ENCODE measurements at regions not wholly inside any gene's neighbourhood (a gene's known extent, or its start where the extent isn't known, plus 50 kb on each side); places are given as distances from the start of the nearest gene placed in this dataset.

DNA sequence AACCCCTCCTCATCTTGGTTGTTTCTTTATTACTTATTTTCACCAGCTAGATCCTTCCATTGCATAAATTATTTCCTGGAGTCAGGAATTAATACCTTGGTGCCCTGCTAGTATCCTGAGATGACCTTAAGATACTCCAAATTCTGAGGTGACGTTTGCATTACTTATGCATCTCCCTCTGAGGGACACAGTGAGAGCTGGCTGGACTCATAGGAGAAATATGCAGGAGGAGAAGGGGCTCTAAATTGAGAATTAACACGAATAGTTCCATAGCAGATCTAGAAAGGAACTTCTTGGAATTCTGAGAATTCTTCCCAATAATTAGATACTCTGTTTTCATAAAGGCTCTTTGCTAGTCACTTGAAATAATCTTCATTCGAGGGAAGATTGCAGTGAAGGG lies 310.6 kb upstream of the ZEB2 start:
- H3K4me3 ChIP-seq (ENCODE audit: low read depth, low read length) = no peak overlapping the region
- no peak for DNase-seq (ENCODE audit: low read depth)
- TF ChIP-seq CTCF (IDR thresholded peaks at IDR 0.05; ENCODE audit: control insufficient read depth, extremely low read depth, insufficient read depth) = no peak

GRCh38 chr2:144827404-144827803 lies 307.5 kb upstream of the ZEB2 start:
- H3K4me3 ChIP-seq (ENCODE audit: low read depth, low read length) = no peak overlapping the region
- no peak for TF ChIP-seq CTCF (IDR thresholded peaks at IDR 0.05; ENCODE audit: control insufficient read depth, extremely low read depth, insufficient read depth)
- DNase-seq (ENCODE audit: low read depth) = no peak

DNA sequence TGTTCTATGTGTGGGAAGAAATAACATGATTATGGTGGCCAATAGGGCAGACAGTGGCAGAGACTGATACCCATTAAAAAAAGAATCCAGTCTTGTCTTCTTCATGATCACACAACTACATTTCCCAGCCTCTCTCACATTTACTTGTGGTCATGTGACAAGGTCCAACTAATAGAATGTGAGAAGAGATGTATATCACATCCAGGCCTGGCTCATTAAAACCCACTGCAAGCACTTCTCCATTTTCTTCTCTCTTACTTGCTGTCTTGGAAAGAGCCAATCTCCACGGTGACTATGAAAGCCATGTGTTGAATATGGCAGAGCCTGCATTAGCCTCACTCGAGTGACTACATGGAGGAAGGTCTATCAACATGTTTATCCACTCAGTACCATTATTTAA lies 306.2 kb upstream of the ZEB2 start:
- H3K4me3 ChIP-seq (ENCODE audit: low read depth, low read length) = no peak overlapping the region
- DNase-seq (ENCODE audit: low read depth) = no peak
- TF ChIP-seq CTCF (IDR thresholded peaks at IDR 0.05; ENCODE audit: control insufficient read depth, extremely low read depth, insufficient read depth) = no peak

DNA sequence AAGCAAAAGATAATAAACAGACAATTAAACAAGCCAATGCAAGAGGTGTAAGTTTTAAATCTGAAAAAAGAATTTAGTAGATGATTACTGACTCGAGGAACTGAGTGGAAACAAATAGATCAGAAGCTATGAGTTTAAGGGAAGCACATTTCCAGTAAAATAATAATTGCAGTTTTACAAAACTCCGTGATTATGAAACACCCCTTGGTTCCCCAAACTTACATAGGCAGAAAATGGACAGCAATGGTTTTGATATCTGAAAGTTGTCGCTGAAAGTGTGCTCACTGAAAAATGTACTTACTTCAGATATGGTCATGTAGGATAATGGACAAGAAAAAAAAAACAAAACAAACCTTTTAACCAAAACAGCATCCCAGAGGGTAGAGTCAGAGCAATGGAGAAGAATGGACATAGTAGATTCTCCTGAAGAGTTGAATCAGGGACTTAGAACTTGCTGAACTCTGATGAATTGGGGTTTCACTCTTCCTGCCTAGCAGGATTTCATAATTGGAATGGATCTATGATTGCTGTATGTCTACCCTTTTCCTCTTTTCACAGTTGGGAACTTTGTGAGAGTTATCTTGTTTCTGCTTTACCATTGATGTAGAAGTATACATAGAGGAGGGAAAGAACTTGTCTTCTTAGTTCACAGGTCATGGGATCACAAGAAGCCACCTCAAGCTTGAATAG lies 305.6 kb upstream of the ZEB2 start:
- no peak for TF ChIP-seq CTCF (IDR thresholded peaks at IDR 0.05; ENCODE audit: control insufficient read depth, extremely low read depth, insufficient read depth)
- no peak for DNase-seq (ENCODE audit: low read depth)

GRCh38 chr2:144824306-144825080 lies 304.6 kb upstream of the ZEB2 start:
- no peak for TF ChIP-seq CTCF (IDR thresholded peaks at IDR 0.05; ENCODE audit: control insufficient read depth, extremely low read depth, insufficient read depth)
- no peak overlapping the region for H3K4me3 ChIP-seq (ENCODE audit: low read depth, low read length)
- no peak for DNase-seq (ENCODE audit: low read depth)

More for the DNA sequence above, 305.6 kb upstream of the ZEB2 start:
- H3K4me3 ChIP-seq (ENCODE audit: low read depth, low read length) = no peak overlapping the region

- no peak for TF ChIP-seq CTCF (IDR thresholded peaks at IDR 0.05; ENCODE audit: control insufficient read depth, extremely low read depth, insufficient read depth)
- DNase-seq (ENCODE audit: low read depth) = no peak
- H3K4me3 ChIP-seq (ENCODE audit: low read depth, low read length) = no peak overlapping the region
Observed at GRCh38 chr2:144822966-144823365, 303.0 kb upstream of the ZEB2 start.
